GM12878 (cell line): ENCODE measurements at regions not wholly inside any gene's neighbourhood (a gene's known extent, or its start where the extent isn't known, plus 50 kb on each side); places are given as distances from the start of the nearest gene placed in this dataset.

ENCODE experiments used
- ATAC-seq: fragments of 200-7000 bp; cut with Tn5 transposase; 3 replicates; pipeline ENCODE4 v1.9.1; 2020; ENCODE audit warnings: mild to moderate bottlenecking, moderate library complexity
- BruUV-seq: library from RNA; stranded (reverse); fragments of 400-500 nt; replicated peaks from 2 replicates; lab custom pipeline; 2021; lab: Mats Ljungman, UMichigan
- CTCF ChIA-PET: fragments of 300-600 bp; sonication (Branson Sonifier 250); formaldehyde crosslinking; extraction: SDS; loops from one replicate; lab custom pipeline; 2021; ENCODE audit warnings: inconsistent platforms; lab: Yijun Ruan, JAX
- POLR2A ChIA-PET: fragments of 350-600 bp; formaldehyde crosslinking; extraction: SDS; loops from one replicate; lab custom pipeline; 2021; ENCODE audit warnings: inconsistent platforms; lab: Charles Lee
- RAD21 ChIA-PET: fragments of 300-600 bp; sonication (Branson Sonifier 250); formaldehyde crosslinking; loops from one replicate; lab custom pipeline; 2023; ENCODE audit warnings: antibody characterized with exemption; ENCODE audit not compliant: unreplicated experiment; lab: Charles Lee
- SMC1A ChIA-PET: fragments of 300-600 bp; sonication (Branson Sonifier 250); formaldehyde crosslinking; loops from one replicate; lab custom pipeline; 2023; ENCODE audit not compliant: unreplicated experiment, uncharacterized antibody; lab: Charles Lee
- DNase-seq: peaks from one replicate; pipeline ENCODE4 v3.0.0-alpha.2; 2011; ENCODE audit warnings: low read depth, low spot score
- FAIRE-seq: peaks from 3 replicates; lab custom pipeline; 2011; peaks lifted over from hg19 to GRCh38; lab: Jason Lieb, UNC
- H2AFZ ChIP-seq: 2 replicates; pipeline ENCODE4 v1.6.0; 2011; ENCODE audit warnings: low read depth, low read length, control low read depth; ENCODE audit not compliant: control insufficient read depth
- H3K27ac ChIP-seq: 2 replicates; pipeline ENCODE4 v1.5.1; 2011; ENCODE audit warnings: control low read depth; ENCODE audit not compliant: control insufficient read depth, insufficient read depth
- H3K27me3 ChIP-seq, 2 experiments: replicated peaks in 1 of 2; 2 replicates each; pipeline versions ENCODE4 v1.6.0 to v1.6.1; 2011; ENCODE audit warnings: low read length in 1 of 2; ENCODE audit not compliant: control insufficient read depth in 2 of 2, insufficient read depth in 2 of 2
- H3K36me3 ChIP-seq, 2 experiments: 2 replicates each; pipeline ENCODE4 v1.5.1; 2011; ENCODE audit warnings: low read length in 1 of 2; ENCODE audit not compliant: control insufficient read depth in 2 of 2, insufficient read depth in 2 of 2
- H3K4me1 ChIP-seq: 2 replicates; pipeline ENCODE4 v1.6.1; 2011; ENCODE audit warnings: mild to moderate bottlenecking, low read length, moderate library complexity, mixed read lengths; ENCODE audit not compliant: control insufficient read depth, insufficient read depth
- H3K4me2 ChIP-seq: 2 replicates; pipeline ENCODE4 v1.6.0; 2011; ENCODE audit warnings: control low read depth; ENCODE audit not compliant: control insufficient read depth, insufficient read depth
- H3K4me3 ChIP-seq: fragments of 200-600 bp; sonication (generic); 2 replicates; pipeline ENCODE4 v1.5.1; 2016
- H3K79me2 ChIP-seq: 2 replicates; pipeline ENCODE4 v1.6.0; 2011; ENCODE audit warnings: low read length; ENCODE audit not compliant: control insufficient read depth, insufficient read depth
- H3K9ac ChIP-seq: 2 replicates; pipeline ENCODE4 v1.8.0; 2011; ENCODE audit warnings: low read length, control low read depth, mixed read lengths; ENCODE audit not compliant: control insufficient read depth, insufficient read depth
- H3K9me3 ChIP-seq: replicated peaks from 3 replicates; pipeline ENCODE4 v1.5.1; 2011; ENCODE audit warnings: mild to moderate bottlenecking, low read length; ENCODE audit not compliant: control insufficient read depth, insufficient read depth
- H4K20me1 ChIP-seq: 2 replicates; pipeline ENCODE4 v1.6.0; 2011; ENCODE audit not compliant: control insufficient read depth, insufficient read depth
- ATF7 ChIP-seq: fragments of 450-650 bp; IDR thresholded peaks from 2 replicates; pipeline ENCODE4 v1.6.1; 2016; ENCODE audit warnings: low read depth, mild to moderate bottlenecking
- BHLHE40 ChIP-seq, 2 experiments: fragments of 450-650 bp in 1 of 2; IDR thresholded peaks; 2 replicates each; pipeline ENCODE4 v1.6.1; 2011 to 2017; ENCODE audit warnings: low read depth in 2 of 2, borderline replicate concordance in 1 of 2, improper control_type of control experiment in 1 of 2, low read length in 1 of 2, mild to moderate bottlenecking in 1 of 2
- ESRRA ChIP-seq: IDR thresholded peaks from 2 replicates; pipeline ENCODE4 v1.6.1; 2012; ENCODE audit warnings: mild to moderate bottlenecking, low read length, improper control_type of control experiment
- NRF1 ChIP-seq: conservative IDR thresholded peaks from 2 replicates; pipeline ENCODE4 v1.6.1; 2011; ENCODE audit warnings: mild to moderate bottlenecking, low read depth, low read length, improper control_type of control experiment
- PAX5 ChIP-seq: IDR thresholded peaks from 2 replicates; pipeline ENCODE4 v1.6.1; 2011; ENCODE audit warnings: low read depth, low read length, borderline replicate concordance
- RELA ChIP-seq: fragments of 450-650 bp; IDR thresholded peaks from 2 replicates; pipeline ENCODE4 v1.8.0; 2014; ENCODE audit warnings: borderline replicate concordance; ENCODE audit not compliant: partially characterized antibody
- RUNX3 ChIP-seq: IDR thresholded peaks from 2 replicates; pipeline ENCODE4 v1.6.1; 2012; ENCODE audit warnings: low read length, inconsistent platforms
- SMAD1 ChIP-seq: fragments of 450-650 bp; IDR thresholded peaks from 2 replicates; pipeline ENCODE4 v1.6.1; 2018; ENCODE audit warnings: mild to moderate bottlenecking, low read depth; ENCODE audit not compliant: partially characterized antibody
- SP1 ChIP-seq: IDR thresholded peaks from one replicate; pipeline ENCODE4 v1.6.1; 2011; ENCODE audit warnings: low read depth, low read length
- SREBF1 ChIP-seq: IDR thresholded peaks from 2 replicates; pipeline ENCODE4 v1.6.1; 2012; ENCODE audit warnings: mild to moderate bottlenecking, low read length
- TARDBP ChIP-seq: IDR thresholded peaks from 2 replicates; pipeline ENCODE4 v1.6.1; 2016; ENCODE audit warnings: borderline replicate concordance
- WRNIP1 ChIP-seq: IDR thresholded peaks from 2 replicates; pipeline ENCODE4 v1.6.1; 2011; ENCODE audit warnings: low read depth, low read length, improper control_type of control experiment, borderline replicate concordance
- YBX1 ChIP-seq: fragments of 450-650 bp; IDR thresholded peaks from 2 replicates; pipeline ENCODE4 v1.6.1; 2016; ENCODE audit warnings: antibody characterized with exemption
- ZNF24 ChIP-seq: fragments of 450-650 bp; IDR thresholded peaks from 2 replicates; pipeline ENCODE4 v1.6.1; 2017; ENCODE audit warnings: antibody characterized with exemption, mild to moderate bottlenecking
- WGBS: methylation state at CpG from one replicate; pipeline ENCODE4 v1.1.6; 2016; ENCODE audit warnings: low lambda C conversion rate; ENCODE audit not compliant: insufficient replicate concordance, insufficient coverage; ENCODE audit errors: missing lambda C conversion rate; 5-methylcytosine and 5-hydroxymethylcytosine counted together
- in situ Hi-C: fragments of 300-500 bp; cut with MboI; formaldehyde crosslinking; loops from 9 replicates; pipeline ENCODE4 v1.14.3; 2018; ENCODE audit warnings: mixed read lengths
- intact Hi-C: fragments of 100-400 bp; cut with micrococcal nuclease; formaldehyde crosslinking; loops from one replicate; pipeline ENCODE4 v1.14.2; 2022; ENCODE audit not compliant: unreplicated experiment
- TF ChIP-seq, protein P1 (sequence below): IDR thresholded peaks from 2 replicates; pipeline ENCODE4 v1.6.1; 2012; ENCODE audit warnings: improper control_type of control experiment, low read depth, low read length; ENCODE audit not compliant: insufficient replicate concordance

DNA sequence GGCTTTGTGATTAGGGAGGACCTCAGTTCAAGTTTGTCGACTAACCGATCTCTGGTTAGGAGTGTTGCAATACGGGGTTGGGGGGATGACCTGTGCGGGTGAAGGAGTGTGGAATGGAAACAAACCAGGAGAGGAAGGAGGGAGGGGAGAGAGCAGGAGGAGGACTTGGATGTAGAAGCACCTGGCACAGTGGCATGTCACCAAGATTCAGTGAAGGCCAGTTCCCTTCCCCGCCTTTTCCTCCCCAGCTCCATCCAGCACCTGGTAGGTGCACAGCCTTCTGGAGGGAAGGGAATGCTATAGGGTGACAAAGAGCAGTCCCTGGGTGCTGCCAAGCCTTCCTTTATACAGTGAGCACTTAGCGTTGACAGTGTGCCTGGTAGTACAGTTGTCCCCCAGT lies 107.4 kb upstream of the CRHR1 start (continued):
- TF ChIP-seq WRNIP1 (no peak), SMAD1 (no peak)

DNA sequence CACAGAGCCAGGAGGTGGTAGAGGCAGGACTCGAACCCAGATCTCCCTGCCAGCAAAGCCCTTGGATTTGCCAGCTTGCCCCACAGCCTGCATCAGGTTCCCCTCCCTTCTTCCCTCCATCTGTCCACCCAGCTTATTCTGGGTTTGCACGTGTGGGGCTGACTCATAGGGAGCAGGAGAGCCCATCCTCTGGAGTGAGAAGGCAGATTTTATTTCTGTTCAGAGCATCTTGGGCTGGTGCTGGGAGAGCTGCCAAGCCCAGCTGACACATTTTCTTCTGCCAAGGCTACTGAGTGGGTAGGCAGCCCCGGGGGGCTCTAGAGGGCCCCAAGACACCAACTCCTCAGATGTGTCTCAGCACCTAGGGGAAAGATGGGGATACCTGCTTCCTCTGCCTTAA lies 106.3 kb upstream of the CRHR1 start:
- Histone ChIP-seq H3K9me3 (no peaks in the 10 kb centered on the region), H2AFZ (no peak overlapping the region), H3K79me2 (no peaks in the 10 kb centered on the region)
- DNase-seq = no peak
- WGBS = 0% methylated on average over 3 of the region's 3 CpGs
- POLR2A ChIA-PET = no interaction called here
- no peak for TF ChIP-seq TARDBP
- no peak for TF ChIP-seq PAX5
- no peak for TF ChIP-seq ESRRA
- TF ChIP-seq, protein P1, sequence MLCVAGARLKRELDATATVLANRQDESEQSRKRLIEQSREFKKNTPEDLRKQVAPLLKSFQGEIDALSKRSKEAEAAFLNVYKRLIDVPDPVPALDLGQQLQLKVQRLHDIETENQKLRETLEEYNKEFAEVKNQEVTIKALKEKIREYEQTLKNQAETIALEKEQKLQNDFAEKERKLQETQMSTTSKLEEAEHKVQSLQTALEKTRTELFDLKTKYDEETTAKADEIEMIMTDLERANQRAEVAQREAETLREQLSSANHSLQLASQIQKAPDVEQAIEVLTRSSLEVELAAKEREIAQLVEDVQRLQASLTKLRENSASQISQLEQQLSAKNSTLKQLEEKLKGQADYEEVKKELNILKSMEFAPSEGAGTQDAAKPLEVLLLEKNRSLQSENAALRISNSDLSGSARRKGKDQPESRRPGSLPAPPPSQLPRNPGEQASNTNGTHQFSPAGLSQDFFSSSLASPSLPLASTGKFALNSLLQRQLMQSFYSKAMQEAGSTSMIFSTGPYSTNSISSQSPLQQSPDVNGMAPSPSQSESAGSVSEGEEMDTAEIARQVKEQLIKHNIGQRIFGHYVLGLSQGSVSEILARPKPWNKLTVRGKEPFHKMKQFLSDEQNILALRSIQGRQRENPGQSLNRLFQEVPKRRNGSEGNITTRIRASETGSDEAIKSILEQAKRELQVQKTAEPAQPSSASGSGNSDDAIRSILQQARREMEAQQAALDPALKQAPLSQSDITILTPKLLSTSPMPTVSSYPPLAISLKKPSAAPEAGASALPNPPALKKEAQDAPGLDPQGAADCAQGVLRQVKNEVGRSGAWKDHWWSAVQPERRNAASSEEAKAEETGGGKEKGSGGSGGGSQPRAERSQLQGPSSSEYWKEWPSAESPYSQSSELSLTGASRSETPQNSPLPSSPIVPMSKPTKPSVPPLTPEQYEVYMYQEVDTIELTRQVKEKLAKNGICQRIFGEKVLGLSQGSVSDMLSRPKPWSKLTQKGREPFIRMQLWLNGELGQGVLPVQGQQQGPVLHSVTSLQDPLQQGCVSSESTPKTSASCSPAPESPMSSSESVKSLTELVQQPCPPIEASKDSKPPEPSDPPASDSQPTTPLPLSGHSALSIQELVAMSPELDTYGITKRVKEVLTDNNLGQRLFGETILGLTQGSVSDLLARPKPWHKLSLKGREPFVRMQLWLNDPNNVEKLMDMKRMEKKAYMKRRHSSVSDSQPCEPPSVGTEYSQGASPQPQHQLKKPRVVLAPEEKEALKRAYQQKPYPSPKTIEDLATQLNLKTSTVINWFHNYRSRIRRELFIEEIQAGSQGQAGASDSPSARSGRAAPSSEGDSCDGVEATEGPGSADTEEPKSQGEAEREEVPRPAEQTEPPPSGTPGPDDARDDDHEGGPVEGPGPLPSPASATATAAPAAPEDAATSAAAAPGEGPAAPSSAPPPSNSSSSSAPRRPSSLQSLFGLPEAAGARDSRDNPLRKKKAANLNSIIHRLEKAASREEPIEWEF = no peak
- no peak for TF ChIP-seq YBX1
- no peak for TF ChIP-seq RELA
- TF ChIP-seq ZNF24 = no peak
- TF ChIP-seq SREBF1 = no peak
- TF ChIP-seq NRF1 = no peak
- TF ChIP-seq RUNX3 = no peak
- TF ChIP-seq ATF7 = no peak
- TF ChIP-seq SP1 = no peak
- no peak for TF ChIP-seq BHLHE40 (IDR thresholded peaks at IDR 0.05; ENCODE audit: borderline replicate concordance in 1 of 2, low read depth in 2 of 2, low read length in 1 of 2)
- TF ChIP-seq, all 136 proteins: peak for 0
- ChIA-PET SMC1A (no interaction called here), RAD21 (no interaction called here), CTCF (no interaction called here)
- Histone ChIP-seq H3K9ac (no peak overlapping the region), H3K27ac (no peak overlapping the region), H3K4me2 (no peak overlapping the region), H3K27me3 (peaks cover 0 to 1% of the 10 kb centered on the region in 2 experiments; a peak in 1 of 4 replicates), H3K4me1 (no peaks in the 10 kb centered on the region), H3K36me3 (no peaks in the 10 kb centered on the region), H4K20me1 (no peaks in the 10 kb centered on the region), H3K4me3 (no peak overlapping the region)
- no TSS peak for BruUV-seq
- in situ Hi-C loops = no loop called here
- FAIRE-seq (no peak), ATAC-seq (no peak)
- intact Hi-C loops = no loop called here
